Jurkat, Clone E6-1 (cell line): ENCODE measurements at regions not wholly inside any gene's neighbourhood (a gene's known extent, or its start where the extent isn't known, plus 50 kb on each side); places are given as distances from the start of the nearest gene placed in this dataset.
"Not testable (repeated sequence)": the region's sequence is repeated elsewhere in the genome, so short reads cannot be mapped to it uniquely, and the experiment has no call there.

Source experiments
- DNase-seq: peaks from one replicate; pipeline ENCODE4 v3.0.0-alpha.2; 2011; ENCODE audit warnings: low read depth, low spot score
- H3K4me3 ChIP-seq: 2 replicates; pipeline ENCODE4 v1.5.1; 2011; ENCODE audit warnings: mild to moderate bottlenecking, low read length, control low read depth, moderate library complexity

- H3K4me3 ChIP-seq = no peak overlapping the region
- no peak for DNase-seq
Measured at GRCh38 chr6:137967689-137968454, 100.8 kb downstream of the TNFAIP3 start.

- no peak for DNase-seq
- no peak overlapping the region for H3K4me3 ChIP-seq
Measured at GRCh38 chr6:137968455-137968804, 101.4 kb downstream of the TNFAIP3 start.

GRCh38 chr6:137968901-137969300, 101.8 kb downstream of the TNFAIP3 start:
- DNase-seq = peak; percentile 49
- H3K4me3 ChIP-seq = no peak overlapping the region

GRCh38 chr6:137969874-137970273, 102.8 kb downstream of the TNFAIP3 start:
- no peak for DNase-seq
- no peak overlapping the region for H3K4me3 ChIP-seq

GRCh38 chr6:137970368-137970767, 103.3 kb downstream of the TNFAIP3 start:
- DNase-seq = no peak
- H3K4me3 ChIP-seq = no peak overlapping the region

GRCh38 chr6:137973201-137973600, 106.1 kb downstream of the TNFAIP3 start:
- DNase-seq = no peak
- H3K4me3 ChIP-seq = no peak overlapping the region

- peak; percentile 58 for DNase-seq
Measured at GRCh38 chr6:137975188-137975940, 108.3 kb downstream of the TNFAIP3 start.

GRCh38 chr6:137976430-137976829, 109.4 kb downstream of the TNFAIP3 start:
- H3K4me3 ChIP-seq = no peak overlapping the region
- no peak for DNase-seq

More at GRCh38 chr6:137975188-137975940, 108.3 kb downstream of the TNFAIP3 start:
- no peak overlapping the region for H3K4me3 ChIP-seq

GRCh38 chr6:137977206-137977605, 110.1 kb downstream of the TNFAIP3 start:
- DNase-seq = no peak
- H3K4me3 ChIP-seq = no peak overlapping the region

- no peak overlapping the region for H3K4me3 ChIP-seq
- no peak for DNase-seq
Measured at GRCh38 chr6:137977814-137978213, 110.8 kb downstream of the TNFAIP3 start.

- DNase-seq = no peak
- no peak overlapping the region for H3K4me3 ChIP-seq
Measured at GRCh38 chr6:137978252-137978896, 111.3 kb downstream of the TNFAIP3 start.

GRCh38 chr6:137979263-137979662, 112.2 kb downstream of the TNFAIP3 start:
- not testable (repeated sequence) for DNase-seq, H3K4me3 ChIP-seq

- DNase-seq = no peak
- no peak overlapping the region for H3K4me3 ChIP-seq
Measured at GRCh38 chr6:137980777-137981176, 113.7 kb downstream of the TNFAIP3 start.

- DNase-seq = no peak
Measured at GRCh38 chr6:137981758-137982157, 114.7 kb downstream of the TNFAIP3 start.

GRCh38 chr6:137982418-137983189, 115.5 kb downstream of the TNFAIP3 start:
- no peak for DNase-seq
- H3K4me3 ChIP-seq = no peak overlapping the region

More at GRCh38 chr6:137981758-137982157, 114.7 kb downstream of the TNFAIP3 start:
- no peak overlapping the region for H3K4me3 ChIP-seq

- no peak overlapping the region for H3K4me3 ChIP-seq
- no peak for DNase-seq
Measured at GRCh38 chr6:137983269-137983668, 116.2 kb downstream of the TNFAIP3 start.

GRCh38 chr6:137989664-137990063, 117.6 kb downstream of the PERP start:
- no peak for DNase-seq

GRCh38 chr6:137995371-137995770, 111.8 kb downstream of the PERP start:
- DNase-seq = no peak
- H3K4me3 ChIP-seq = no peak overlapping the region

More at GRCh38 chr6:137989664-137990063, 117.6 kb downstream of the PERP start:
- no peak overlapping the region for H3K4me3 ChIP-seq

- no peak for DNase-seq
- no peak overlapping the region for H3K4me3 ChIP-seq
Measured at GRCh38 chr6:137998461-137999019, 108.7 kb downstream of the PERP start.
